ENCODE measurements at regions not wholly inside any gene's neighbourhood (a gene's known extent, or its start where the extent isn't known, plus 50 kb on each side); places are given as distances from the start of the nearest gene placed in this dataset.

DNA sequence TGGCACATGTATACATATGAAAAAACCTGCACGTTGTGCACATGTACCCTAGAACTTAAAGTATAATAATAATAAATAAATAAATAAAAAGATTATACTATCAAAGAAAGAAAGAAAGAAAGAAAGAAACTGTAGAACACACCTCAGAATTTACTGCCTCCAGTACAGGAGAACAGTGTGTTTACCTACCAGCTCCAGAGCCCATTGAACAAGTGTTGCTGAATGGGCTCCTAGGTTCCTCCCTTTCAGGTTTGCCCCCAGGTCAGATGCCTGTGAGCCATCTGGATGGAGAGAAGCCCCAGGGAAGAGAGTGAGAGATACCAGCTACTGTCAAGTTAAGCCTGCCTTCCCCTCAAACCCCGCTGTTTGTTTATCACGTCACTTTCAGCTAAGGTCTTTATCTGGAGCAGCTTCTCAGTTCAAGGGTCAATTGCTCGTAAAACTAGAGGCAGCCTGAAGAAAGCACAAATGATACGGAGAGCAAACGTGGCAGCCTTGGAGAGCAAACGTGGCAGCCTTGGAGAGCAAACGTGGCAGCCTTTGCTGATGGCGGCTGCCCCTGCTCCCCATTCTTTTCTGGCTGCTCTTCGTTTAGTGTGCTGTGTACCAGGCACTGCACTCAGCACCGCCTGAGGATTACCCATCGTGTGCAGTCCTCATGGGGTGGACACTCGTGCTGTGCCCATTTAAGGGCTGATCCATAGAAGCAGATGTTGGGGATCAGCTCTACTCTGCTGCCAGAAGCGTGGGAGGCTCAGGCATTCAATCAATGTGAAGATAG, 111.7 kb downstream of the ADAMTS15 start:
- no peak overlapping the region for H3K23ac ChIP-seq (ENCODE audit: low read length in 2 of 2)
- no peaks in the 10 kb centered on the region for H3K9me3 ChIP-seq (ENCODE audit: control insufficient read depth, low read length)
- peak overlapping the region; percentile 80 for H4K91ac ChIP-seq (ENCODE audit: low read length)
- no peak overlapping the region for H2AFZ ChIP-seq (ENCODE audit: low read depth, low read length)
- no peak overlapping the region for H3K14ac ChIP-seq (ENCODE audit: low read length in 2 of 2)
- peak overlapping the region; percentile 16 for H4K8ac ChIP-seq (ENCODE audit: low read length)
- no peak overlapping the region for H2BK120ac ChIP-seq (ENCODE audit: low read depth, low read length)
- H3K9ac ChIP-seq (ENCODE audit: low read length) = no peak overlapping the region
- H3K27ac ChIP-seq (ENCODE audit: low read length, poor library complexity, severe bottlenecking) = no peak overlapping the region
- peak overlapping the region; percentile 26 to 61 for H3K18ac ChIP-seq (ENCODE audit: low read depth in 1 of 2, low read length in 2 of 2)
- no peak overlapping the region for H3K4ac ChIP-seq (ENCODE audit: low read depth in 1 of 2, low read length in 2 of 2)
- peak overlapping the region; percentile 33 to 51 for H2BK12ac ChIP-seq (ENCODE audit: low read length in 2 of 2)
- H2BK5ac ChIP-seq (ENCODE audit: low read depth, low read length, poor library complexity, severe bottlenecking) = no peak overlapping the region
- H3K4me1 ChIP-seq (ENCODE audit: control insufficient read depth, insufficient read depth, low read depth, low read length) = no peaks in the 10 kb centered on the region
- H2BK15ac ChIP-seq (ENCODE audit: low read depth, poor library complexity, severe bottlenecking) = peak overlapping the region; percentile 64
- peak overlapping the region; percentile 58 for H2AK5ac ChIP-seq (ENCODE audit: low read length, severe bottlenecking)
- no peak overlapping the region for H3K4me3 ChIP-seq (ENCODE audit: insufficient read depth in 1 of 2, low read depth in 1 of 2, low read length in 2 of 2)
- H3K4me2 ChIP-seq (ENCODE audit: low read length, poor library complexity, severe bottlenecking) = no peak overlapping the region
- WGBS = 44% methylated on average over 12 of the region's 14 CpGs
- no peaks in the 10 kb centered on the region for H3K27me3 ChIP-seq (ENCODE audit: control insufficient read depth in 1 of 2, insufficient read depth in 1 of 2, low read length in 2 of 2)
- H3K36me3 ChIP-seq (ENCODE audit: control insufficient read depth in 1 of 2, insufficient read depth in 2 of 2, low read depth in 1 of 2, low read length in 2 of 2) = no peaks in the 10 kb centered on the region
- DNase-seq = peak; percentile 68
- H3K79me1 ChIP-seq (replicated peaks; ENCODE audit: low read length, poor library complexity, severe bottlenecking) = no peaks in the 10 kb centered on the region

DNA sequence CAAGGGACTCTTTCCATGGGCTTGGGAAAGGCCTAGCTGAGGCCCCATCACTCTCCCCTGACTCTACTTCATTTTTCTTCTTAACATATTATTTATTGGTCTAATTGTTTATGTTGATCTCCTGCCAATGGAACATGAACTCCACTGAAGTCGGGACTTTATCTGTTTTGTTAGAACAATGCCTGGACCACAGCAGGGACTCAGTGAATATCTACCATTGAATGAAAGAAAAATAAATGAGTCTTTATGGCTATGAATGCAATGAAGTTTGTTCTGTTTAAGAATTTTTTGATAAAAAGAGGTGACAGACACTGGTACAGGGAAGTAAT, 112.3 kb downstream of the ADAMTS15 start:
- no peaks in the 10 kb centered on the region for H3K9me3 ChIP-seq (ENCODE audit: control insufficient read depth, low read length)
- no peak overlapping the region for H2BK5ac ChIP-seq (ENCODE audit: low read depth, low read length, poor library complexity, severe bottlenecking)
- no peak overlapping the region for H3K14ac ChIP-seq (ENCODE audit: low read length in 2 of 2)
- no peak overlapping the region for H2BK120ac ChIP-seq (ENCODE audit: low read depth, low read length)
- H2BK12ac ChIP-seq (ENCODE audit: low read length in 2 of 2) = no peak overlapping the region
- 50% methylated on average over 1 of the region's 1 CpG for WGBS
- no peak for DNase-seq
- no peak overlapping the region for H3K9ac ChIP-seq (ENCODE audit: low read length)
- no peak overlapping the region for H2AK5ac ChIP-seq (ENCODE audit: low read length, severe bottlenecking)
- H4K8ac ChIP-seq (ENCODE audit: low read length) = no peak overlapping the region
- H3K4me3 ChIP-seq (ENCODE audit: insufficient read depth in 1 of 2, low read depth in 1 of 2, low read length in 2 of 2) = no peak overlapping the region
- H2AFZ ChIP-seq (ENCODE audit: low read depth, low read length) = no peak overlapping the region
- H3K18ac ChIP-seq (ENCODE audit: low read depth in 1 of 2, low read length in 2 of 2) = no peak overlapping the region
- no peak overlapping the region for H4K91ac ChIP-seq (ENCODE audit: low read length)
- H3K27ac ChIP-seq (ENCODE audit: low read length, poor library complexity, severe bottlenecking) = no peak overlapping the region
- H3K4ac ChIP-seq (ENCODE audit: low read depth in 1 of 2, low read length in 2 of 2) = no peak overlapping the region
- no peak overlapping the region for H3K4me2 ChIP-seq (ENCODE audit: low read length, poor library complexity, severe bottlenecking)
- H3K79me1 ChIP-seq (replicated peaks; ENCODE audit: low read length, poor library complexity, severe bottlenecking) = no peaks in the 10 kb centered on the region
- H3K27me3 ChIP-seq (ENCODE audit: control insufficient read depth in 1 of 2, insufficient read depth in 1 of 2, low read length in 2 of 2) = no peaks in the 10 kb centered on the region
- no peaks in the 10 kb centered on the region for H3K4me1 ChIP-seq (ENCODE audit: control insufficient read depth, insufficient read depth, low read depth, low read length)
- no peaks in the 10 kb centered on the region for H3K36me3 ChIP-seq (ENCODE audit: control insufficient read depth in 1 of 2, insufficient read depth in 2 of 2, low read depth in 1 of 2, low read length in 2 of 2)
- no peak overlapping the region for H3K23ac ChIP-seq (ENCODE audit: low read length in 2 of 2)
- H2BK15ac ChIP-seq (ENCODE audit: low read depth, poor library complexity, severe bottlenecking) = no peak overlapping the region

DNA sequence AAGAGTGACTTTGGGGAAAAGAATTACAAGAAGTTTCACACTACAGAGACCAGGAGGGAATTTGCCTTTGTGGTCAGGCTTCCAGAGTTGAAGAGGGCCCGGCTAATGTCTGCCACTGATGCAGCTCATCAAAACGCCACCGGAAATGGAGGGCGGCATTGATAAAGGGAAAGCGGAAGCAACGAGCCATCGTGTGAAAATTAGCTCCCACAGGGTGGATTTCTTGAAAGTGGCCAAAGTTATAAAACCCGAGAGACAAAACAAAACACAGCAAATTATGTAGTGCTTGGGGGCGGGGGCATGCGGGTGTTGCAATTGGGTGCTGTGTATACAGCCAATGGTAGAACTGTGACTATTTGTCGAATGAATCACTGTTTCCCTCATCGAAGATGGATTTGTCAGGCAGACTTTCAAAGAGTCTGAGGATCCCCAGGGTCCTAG, 113.0 kb downstream of the ADAMTS15 start:
- Histone ChIP-seq H3K18ac (ENCODE audit: low read depth in 1 of 2, low read length in 2 of 2) (no peak overlapping the region), H3K36me3 (ENCODE audit: control insufficient read depth in 1 of 2, insufficient read depth in 2 of 2, low read depth in 1 of 2, low read length in 2 of 2) (no peaks in the 10 kb centered on the region), H4K91ac (ENCODE audit: low read length) (peak overlapping the region; percentile 67), H3K4me3 (ENCODE audit: insufficient read depth in 1 of 2, low read depth in 1 of 2, low read length in 2 of 2) (no peak overlapping the region), H3K9ac (ENCODE audit: low read length) (no peak overlapping the region), H2BK5ac (ENCODE audit: low read depth, low read length, poor library complexity, severe bottlenecking) (no peak overlapping the region), H3K27ac (ENCODE audit: low read length, poor library complexity, severe bottlenecking) (no peak overlapping the region), H3K14ac (ENCODE audit: low read length in 2 of 2) (no peak overlapping the region), H4K8ac (ENCODE audit: low read length) (peak overlapping the region; percentile 74), H2BK120ac (ENCODE audit: low read depth, low read length) (no peak overlapping the region), H2BK12ac (ENCODE audit: low read length in 2 of 2) (peak overlapping the region in 1 of 2 experiments; percentile 68), H3K4me1 (ENCODE audit: control insufficient read depth, insufficient read depth, low read depth, low read length) (no peaks in the 10 kb centered on the region), H3K23ac (ENCODE audit: low read length in 2 of 2) (no peak overlapping the region), H2AK5ac (ENCODE audit: low read length, severe bottlenecking) (no peak overlapping the region), H2BK15ac (ENCODE audit: low read depth, poor library complexity, severe bottlenecking) (no peak overlapping the region), H3K4me2 (ENCODE audit: low read length, poor library complexity, severe bottlenecking) (no peak overlapping the region), H3K4ac (ENCODE audit: low read depth in 1 of 2, low read length in 2 of 2) (no peak overlapping the region), H3K9me3 (ENCODE audit: control insufficient read depth, low read length) (no peaks in the 10 kb centered on the region), H3K79me1 (replicated peaks; ENCODE audit: low read length, poor library complexity, severe bottlenecking) (no peaks in the 10 kb centered on the region), H3K27me3 (ENCODE audit: control insufficient read depth in 1 of 2, insufficient read depth in 1 of 2, low read length in 2 of 2) (no peaks in the 10 kb centered on the region), H2AFZ (ENCODE audit: low read depth, low read length) (no peak overlapping the region)
- 68% methylated on average over 12 of the region's 12 CpGs for WGBS
- peak; percentile 66 for DNase-seq

DNA sequence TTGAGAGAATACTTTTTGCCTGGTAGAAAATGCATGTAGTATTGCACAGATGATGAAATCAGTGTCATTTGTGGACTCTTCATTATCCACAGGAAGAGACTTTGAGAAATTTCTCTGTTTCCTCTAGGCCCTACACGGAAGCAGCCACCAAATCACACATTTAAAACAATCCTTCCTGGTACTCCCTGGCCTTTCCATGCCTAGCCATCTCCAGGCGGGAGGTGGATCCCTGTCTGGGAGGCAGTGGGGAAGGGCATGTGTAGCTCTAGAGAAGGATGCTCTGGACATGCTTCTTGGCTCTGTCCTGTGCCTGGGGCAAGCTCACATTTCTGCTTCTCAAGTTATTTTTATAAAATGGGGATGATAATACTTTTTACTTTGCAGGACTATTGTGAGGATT, 114.1 kb downstream of the ADAMTS15 start:
- Histone ChIP-seq H4K8ac (ENCODE audit: low read length) (no peak overlapping the region), H3K79me1 (replicated peaks; ENCODE audit: low read length, poor library complexity, severe bottlenecking) (no peaks in the 10 kb centered on the region), H3K14ac (ENCODE audit: low read length in 2 of 2) (no peak overlapping the region), H2BK12ac (ENCODE audit: low read length in 2 of 2) (peak overlapping the region in 1 of 2 experiments; percentile 79), H4K91ac (ENCODE audit: low read length) (no peak overlapping the region), H3K18ac (ENCODE audit: low read depth in 1 of 2, low read length in 2 of 2) (peak overlapping the region in 1 of 2 experiments; percentile 37), H3K23ac (ENCODE audit: low read length in 2 of 2) (no peak overlapping the region), H2BK15ac (ENCODE audit: low read depth, poor library complexity, severe bottlenecking) (no peak overlapping the region), H2BK5ac (ENCODE audit: low read depth, low read length, poor library complexity, severe bottlenecking) (no peak overlapping the region), H3K27me3 (ENCODE audit: control insufficient read depth in 1 of 2, insufficient read depth in 1 of 2, low read length in 2 of 2) (no peaks in the 10 kb centered on the region), H3K4ac (ENCODE audit: low read depth in 1 of 2, low read length in 2 of 2) (no peak overlapping the region), H3K4me3 (ENCODE audit: insufficient read depth in 1 of 2, low read depth in 1 of 2, low read length in 2 of 2) (no peak overlapping the region), H2BK120ac (ENCODE audit: low read depth, low read length) (no peak overlapping the region), H3K9me3 (ENCODE audit: control insufficient read depth, low read length) (no peaks in the 10 kb centered on the region), H3K4me1 (ENCODE audit: control insufficient read depth, insufficient read depth, low read depth, low read length) (no peaks in the 10 kb centered on the region), H2AFZ (ENCODE audit: low read depth, low read length) (no peak overlapping the region), H2AK5ac (ENCODE audit: low read length, severe bottlenecking) (no peak overlapping the region), H3K36me3 (ENCODE audit: control insufficient read depth in 1 of 2, insufficient read depth in 2 of 2, low read depth in 1 of 2, low read length in 2 of 2) (no peaks in the 10 kb centered on the region), H3K4me2 (ENCODE audit: low read length, poor library complexity, severe bottlenecking) (no peak overlapping the region), H3K9ac (ENCODE audit: low read length) (no peak overlapping the region), H3K27ac (ENCODE audit: low read length, poor library complexity, severe bottlenecking) (no peak overlapping the region)
- no peak for DNase-seq
- WGBS = 100% methylated on average over 1 of the region's 2 CpGs
